ENCODE measurements at regions not wholly inside any gene's neighbourhood (a gene's known extent, or its start where the extent isn't known, plus 50 kb on each side); places are given as distances from the start of the nearest gene placed in this dataset.

- TF ChIP-seq CTCF (conservative IDR thresholded peaks at IDR 0.05; ENCODE audit: low read length) (no peak), EZH2phosphoT487 (IDR thresholded peaks at IDR 0.05; ENCODE audit: borderline replicate concordance, low read depth, low read length) (no peak)
Observed at GRCh38 chr14:82731526-82731925, 1197.9 kb upstream of the SEL1L start.

Measured in OCI-LY7 (cell line).